ENCODE measurements at regions not wholly inside any gene's neighbourhood (a gene's known extent, or its start where the extent isn't known, plus 50 kb on each side); places are given as distances from the start of the nearest gene placed in this dataset.

GRCh38 chr3:191973820-191974219, 512.9 kb downstream of the PYDC2 start:
- TF ChIP-seq EZH2 (IDR thresholded peaks at IDR 0.05; ENCODE audit: insufficient read depth, poor library complexity, severe bottlenecking) (no peak), EZH2phosphoT487 (IDR thresholded peaks at IDR 0.05; ENCODE audit: insufficient read depth, low read depth) (no peak)

Data from GM23248 (cell line).